Jurkat, Clone E6-1 (cell line): ENCODE measurements at regions not wholly inside any gene's neighbourhood (a gene's known extent, or its start where the extent isn't known, plus 50 kb on each side); places are given as distances from the start of the nearest gene placed in this dataset.
"Not testable (repeated sequence)": the region's sequence is repeated elsewhere in the genome, so short reads cannot be mapped to it uniquely, and the experiment has no call there.

Experiments used
- DNase-seq: peaks from one replicate; pipeline ENCODE4 v3.0.0-alpha.2; 2011; ENCODE audit warnings: low read depth, low spot score
- H3K4me3 ChIP-seq: 2 replicates; pipeline ENCODE4 v1.5.1; 2011; ENCODE audit warnings: mild to moderate bottlenecking, low read length, control low read depth, moderate library complexity

DNA sequence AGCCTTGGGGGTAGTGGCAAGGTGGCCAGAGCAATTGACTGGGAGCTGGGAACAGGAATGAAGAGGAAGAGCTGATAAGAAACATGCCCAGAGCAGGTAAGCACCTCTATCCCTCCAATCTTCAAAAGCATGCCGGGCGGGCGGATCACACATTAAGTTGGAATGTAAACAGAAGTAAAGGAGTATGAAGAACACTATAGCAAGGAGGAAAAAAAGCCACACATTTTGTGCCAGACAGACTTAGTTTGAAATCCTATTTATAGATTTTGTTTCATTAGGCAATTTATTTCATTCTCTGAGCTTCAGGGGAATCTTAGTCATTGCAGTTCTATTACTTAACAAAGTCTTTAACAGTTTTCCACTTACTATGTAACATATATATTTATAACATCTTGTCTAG, 173.9 kb upstream of the TNC start:
- no peak for DNase-seq
- H3K4me3 ChIP-seq: no peak overlapping the region

DNA sequence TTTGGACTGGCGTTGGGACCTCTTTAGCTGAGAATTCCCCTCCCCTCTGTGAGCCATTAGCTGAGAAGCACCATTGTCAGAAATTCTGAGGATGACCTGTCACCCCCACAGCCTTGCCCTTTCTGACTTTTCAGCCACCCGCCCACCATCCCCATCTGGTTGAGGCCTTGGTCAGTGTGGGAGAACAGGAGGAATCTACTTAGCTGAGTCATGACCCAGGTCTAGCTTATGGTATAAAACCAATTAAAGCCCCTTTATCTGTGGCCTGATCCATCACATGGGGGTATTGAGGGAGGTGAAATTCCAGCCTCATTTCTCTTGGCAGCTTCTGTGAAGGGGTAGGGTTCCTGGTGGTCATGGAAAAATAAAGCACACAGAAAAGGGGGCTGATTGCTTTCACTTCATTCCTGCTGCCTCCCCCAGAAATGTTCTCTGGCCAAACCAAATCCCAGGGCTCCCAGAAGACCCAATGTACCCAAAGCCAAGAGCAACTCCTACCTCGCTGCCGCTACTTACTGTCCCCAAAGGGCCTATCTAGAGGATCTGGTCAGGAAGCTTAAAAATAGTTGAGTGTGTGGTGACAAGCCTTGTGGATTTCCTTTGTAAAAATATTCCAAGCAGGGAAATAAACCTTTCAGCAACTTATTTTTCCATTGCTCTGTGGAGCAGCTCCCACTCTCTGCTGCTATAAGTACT, 174.8 kb upstream of the TNC start:
- no peak for DNase-seq
- H3K4me3 ChIP-seq: no peak overlapping the region

DNA sequence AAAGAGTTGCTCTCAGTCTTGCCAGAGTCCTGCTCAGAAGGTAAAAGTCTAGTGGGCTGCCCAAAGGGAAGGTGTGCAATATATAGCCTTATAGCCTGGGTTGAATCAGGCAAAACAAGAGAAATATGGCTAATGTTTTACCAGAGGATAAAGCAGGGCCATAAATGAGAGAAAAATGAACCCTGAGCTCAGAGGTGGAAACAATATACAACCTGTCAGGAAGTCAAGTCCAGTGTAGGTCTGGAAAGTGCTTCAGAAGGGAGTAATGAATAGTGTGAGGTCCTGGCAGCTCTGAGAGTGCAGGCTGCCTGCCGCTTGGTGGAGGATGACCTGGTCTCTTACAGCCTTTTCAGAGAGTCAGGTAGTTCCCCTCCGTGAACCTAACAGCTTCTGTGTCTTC, 177.8 kb upstream of the TNC start:
- DNase-seq: no peak
- H3K4me3 ChIP-seq: no peak overlapping the region

DNA sequence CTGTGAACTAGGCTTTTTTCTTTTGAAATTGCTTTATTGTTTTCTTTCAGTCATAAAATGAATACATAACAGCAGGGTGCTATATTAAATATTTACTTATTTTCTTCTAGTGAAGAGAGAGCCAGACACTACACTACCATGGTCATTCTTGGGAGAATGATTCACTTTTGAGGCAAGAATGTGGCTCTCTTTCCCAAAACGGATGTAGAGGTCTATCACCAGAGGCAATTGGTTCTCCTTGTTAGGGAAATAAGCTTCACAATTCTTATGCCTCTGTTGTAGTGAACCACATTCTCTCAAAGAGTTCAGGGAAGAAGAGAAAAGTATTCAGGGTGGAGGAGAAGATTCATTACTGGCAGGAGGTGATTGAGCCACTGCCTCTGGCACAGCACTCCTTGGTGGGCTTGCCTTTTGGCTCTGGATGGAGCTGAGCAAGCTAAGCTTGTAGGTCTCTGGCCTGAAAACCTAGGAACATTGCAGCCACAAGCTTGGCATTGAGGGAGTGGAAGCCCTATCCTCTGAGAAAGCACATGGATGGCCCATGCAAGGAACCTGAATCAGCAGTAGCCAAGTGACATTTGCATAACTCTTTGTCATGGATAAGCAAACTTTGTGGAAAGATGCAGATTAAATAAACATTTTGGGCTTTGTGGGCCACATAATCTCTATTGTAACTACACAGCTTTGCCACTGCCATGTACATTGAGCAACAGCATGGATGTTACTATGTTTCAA, 179.0 kb upstream of the TNC start:
- H3K4me3 ChIP-seq: no peak overlapping the region
- no peak for DNase-seq

DNA sequence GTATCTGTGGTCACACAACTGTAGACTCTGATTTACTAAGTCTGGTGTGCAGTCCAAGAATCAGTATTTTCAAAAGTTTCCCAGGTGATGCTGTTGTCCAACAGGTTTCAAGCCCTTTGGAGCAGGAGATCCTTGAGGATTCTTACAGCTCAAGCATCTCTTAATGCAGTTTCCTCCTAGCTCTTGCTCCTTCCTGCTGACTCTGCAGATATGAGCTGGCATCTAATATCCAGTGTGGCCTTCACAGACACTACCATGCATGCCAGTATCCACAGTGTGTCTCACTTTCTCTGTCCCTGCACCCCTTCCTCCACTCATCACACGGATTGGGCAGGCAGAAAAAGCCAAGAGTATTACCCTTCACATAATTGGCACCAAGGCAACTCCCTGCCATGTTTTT, 182.2 kb upstream of the TNC start:
- H3K4me3 ChIP-seq: no peak overlapping the region
- DNase-seq: no peak

DNA sequence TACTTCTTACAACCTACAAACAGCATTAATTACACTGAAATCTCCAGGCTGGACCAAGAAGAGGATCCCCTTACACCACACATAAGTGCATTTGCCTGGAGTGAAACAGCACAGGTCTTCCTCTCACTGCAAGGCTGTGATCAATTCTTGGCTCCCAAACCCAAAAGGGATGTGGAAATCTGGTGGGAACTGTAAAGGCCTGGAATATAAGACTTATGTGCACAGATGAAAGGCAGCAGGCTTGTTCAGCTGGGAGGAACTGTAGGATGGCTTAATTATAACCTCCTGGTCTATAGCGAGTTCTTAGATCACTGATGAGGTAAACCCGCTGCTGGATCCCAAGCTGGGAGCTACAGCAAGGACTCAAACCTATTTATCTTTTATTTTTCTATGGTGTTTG, 182.9 kb upstream of the TNC start:
- H3K4me3 ChIP-seq: no peak overlapping the region
- no peak for DNase-seq

DNA sequence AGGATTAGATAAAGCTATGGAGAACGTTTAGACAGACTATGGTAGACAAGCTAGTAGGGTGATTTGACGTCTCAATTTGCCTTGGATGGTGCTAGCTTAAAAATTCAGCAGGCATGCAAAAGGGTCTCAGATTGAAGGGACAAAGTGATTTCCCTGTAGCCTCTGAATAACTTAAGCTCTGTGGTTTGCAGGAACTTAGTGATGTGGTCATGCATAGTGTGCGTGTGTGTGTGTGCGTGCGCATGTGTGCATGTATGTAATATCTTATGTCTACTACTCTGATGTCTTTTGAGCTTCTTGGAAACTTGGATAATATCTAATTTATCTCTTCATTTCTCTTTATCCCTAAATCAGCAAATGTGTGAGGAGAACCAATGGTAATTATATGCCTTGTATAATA, 183.6 kb upstream of the TNC start:
- no peak overlapping the region for H3K4me3 ChIP-seq
- DNase-seq: no peak

DNA sequence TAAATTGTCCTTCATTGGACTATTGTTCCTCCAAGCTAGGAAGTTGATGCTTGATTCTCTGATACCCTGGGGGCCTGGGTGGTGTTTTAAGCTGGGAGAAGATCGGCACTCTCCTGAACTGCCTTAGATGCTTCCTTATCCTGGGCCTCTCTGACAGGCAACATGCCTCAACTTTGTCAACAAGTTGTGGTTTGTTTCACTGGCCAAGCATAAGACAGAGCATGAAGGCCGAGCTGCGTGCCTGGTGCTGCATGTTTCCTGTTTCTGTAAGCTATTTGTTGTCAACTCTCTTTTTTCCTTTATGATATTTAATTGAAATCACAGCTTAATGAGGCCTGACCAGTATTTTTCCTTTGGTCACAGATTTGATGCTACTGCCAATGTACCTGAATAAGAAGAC, 187.6 kb upstream of the TNC start:
- H3K4me3 ChIP-seq: no peak overlapping the region
- no peak for DNase-seq

DNA sequence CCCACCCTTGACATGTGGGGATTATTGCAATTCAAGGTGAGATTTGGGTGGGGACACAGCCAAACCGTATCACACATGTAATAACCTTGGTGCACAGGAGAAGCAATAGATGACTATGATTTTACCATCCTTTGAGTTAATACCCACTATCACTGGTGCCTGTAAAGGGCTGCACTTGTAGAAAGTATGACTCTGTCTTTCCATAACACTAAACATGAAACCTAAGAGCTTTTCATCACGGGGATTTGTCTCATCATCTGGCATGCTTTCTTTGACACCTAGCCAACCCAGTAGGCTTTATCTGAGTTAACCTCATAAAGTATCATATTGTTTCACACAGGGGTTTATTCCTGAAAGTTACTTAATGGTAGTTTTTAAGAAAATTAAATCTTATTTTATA, 188.9 kb upstream of the TNC start:
- DNase-seq: no peak

DNA sequence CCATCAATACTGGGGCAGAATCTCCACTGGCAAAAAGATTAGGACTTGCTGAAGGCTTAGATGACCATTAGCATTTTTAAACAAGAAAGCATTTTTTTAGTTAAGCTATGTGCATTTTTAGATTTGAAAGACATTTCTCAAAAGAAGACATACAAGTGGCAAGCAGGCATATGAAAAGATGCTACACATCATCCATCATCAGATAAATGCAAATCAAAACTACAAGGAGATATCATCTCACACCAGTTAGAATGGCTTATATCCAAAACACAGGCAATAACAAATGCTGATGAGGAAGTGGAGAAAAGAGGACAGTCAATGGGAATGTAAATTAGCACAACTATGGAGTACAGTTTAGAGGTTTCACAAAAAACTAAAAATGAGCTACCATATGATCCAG, 195.6 kb upstream of the TNC start:
- no peak for DNase-seq
- H3K4me3 ChIP-seq: no peak overlapping the region

More for the DNA sequence above, 188.9 kb upstream of the TNC start:
- H3K4me3 ChIP-seq: no peak overlapping the region

DNA sequence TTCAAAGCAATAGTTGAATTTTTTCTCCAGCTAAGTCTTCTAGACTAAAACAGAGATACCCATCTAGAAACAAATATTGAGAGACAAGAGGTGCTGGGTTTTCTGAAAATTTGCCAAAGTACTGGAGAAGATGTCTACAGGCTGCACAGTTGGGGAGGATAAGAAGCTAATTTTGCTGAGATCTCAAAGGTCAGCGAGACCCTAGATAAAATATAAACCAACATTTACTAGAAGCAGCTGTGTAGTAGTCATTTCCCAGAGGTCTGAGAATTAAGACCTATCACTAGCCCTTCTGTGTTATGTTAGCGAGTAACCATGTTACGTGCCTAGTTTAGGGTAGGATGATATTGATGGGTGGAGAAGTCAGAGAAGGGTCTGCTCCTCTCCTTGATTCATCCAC, 208.5 kb upstream of the TNC start:
- DNase-seq: no peak
- H3K4me3 ChIP-seq: no peak overlapping the region

DNA sequence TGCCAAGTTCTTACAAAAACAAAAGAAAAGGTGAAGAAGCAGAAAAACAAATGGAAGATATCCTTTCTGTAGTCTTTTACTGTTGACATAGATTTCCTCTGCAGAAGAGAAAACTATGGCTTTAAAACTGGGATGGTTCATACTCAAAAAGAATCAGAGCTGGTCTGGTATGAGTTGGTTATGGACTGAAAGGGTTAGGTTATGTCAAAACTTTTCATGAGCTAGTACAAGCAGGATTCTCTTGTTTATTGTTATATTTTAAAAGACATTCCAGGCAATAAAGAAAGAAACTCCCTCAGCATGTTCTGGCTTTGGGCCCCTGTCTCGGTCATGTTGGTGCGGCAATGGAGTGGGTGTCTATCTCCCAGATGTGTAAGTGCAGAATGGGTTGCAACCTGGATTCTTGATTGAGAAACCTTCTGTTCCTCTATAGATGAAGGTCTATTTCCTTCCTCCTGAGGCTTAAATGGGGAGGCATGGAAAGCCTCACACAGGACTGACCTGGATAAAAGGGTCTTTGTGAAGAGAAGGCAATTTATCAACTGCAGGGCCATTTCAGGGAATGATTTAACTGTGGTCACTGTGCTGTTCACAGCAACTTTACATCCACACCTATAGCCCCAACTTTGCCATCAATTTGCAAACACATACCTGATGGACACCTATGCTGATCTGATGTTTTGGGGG, 209.6 kb upstream of the TNC start:
- no peak for DNase-seq
- no peak overlapping the region for H3K4me3 ChIP-seq

DNA sequence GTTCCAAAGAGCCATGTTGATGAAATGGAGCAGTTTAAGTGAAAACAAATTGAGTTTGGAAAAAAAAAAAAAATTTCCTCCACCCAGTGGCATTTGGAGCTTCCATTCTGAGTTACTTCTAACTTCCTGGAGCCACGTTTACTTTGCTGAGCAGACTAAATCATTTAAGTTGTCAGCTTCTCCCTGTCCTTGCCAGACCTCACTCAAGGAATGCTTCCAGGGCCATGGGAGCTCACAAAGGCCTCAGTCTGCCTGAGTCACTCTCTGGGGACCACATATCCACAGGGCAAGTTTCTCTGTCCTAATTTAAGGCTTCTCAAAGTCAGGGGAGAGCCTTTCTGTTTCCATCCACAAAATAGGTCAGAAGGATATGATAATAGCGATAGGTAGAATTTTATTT, 210.3 kb upstream of the TNC start:
- DNase-seq: no peak
- H3K4me3 ChIP-seq: no peak overlapping the region

DNA sequence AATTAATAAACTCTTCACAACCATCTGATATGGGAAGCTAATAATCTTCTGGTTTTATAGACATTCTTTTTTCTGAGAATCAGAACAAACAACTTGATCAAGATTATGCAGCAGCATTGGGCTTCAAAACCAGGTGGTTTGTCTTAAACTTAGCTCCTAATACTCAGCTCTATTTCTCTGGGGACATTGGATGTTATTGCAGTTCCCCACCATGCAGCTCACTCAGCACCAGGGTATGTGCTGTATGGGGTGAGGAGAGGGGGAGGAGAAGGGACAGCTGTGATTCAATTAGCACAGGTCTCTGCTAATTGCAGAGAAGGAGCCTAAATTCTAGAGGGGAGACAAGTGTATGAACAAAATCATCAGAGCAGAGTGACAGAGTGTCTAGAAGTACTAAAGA, 210.7 kb upstream of the TNC start:
- H3K4me3 ChIP-seq: no peak overlapping the region
- DNase-seq: no peak

DNA sequence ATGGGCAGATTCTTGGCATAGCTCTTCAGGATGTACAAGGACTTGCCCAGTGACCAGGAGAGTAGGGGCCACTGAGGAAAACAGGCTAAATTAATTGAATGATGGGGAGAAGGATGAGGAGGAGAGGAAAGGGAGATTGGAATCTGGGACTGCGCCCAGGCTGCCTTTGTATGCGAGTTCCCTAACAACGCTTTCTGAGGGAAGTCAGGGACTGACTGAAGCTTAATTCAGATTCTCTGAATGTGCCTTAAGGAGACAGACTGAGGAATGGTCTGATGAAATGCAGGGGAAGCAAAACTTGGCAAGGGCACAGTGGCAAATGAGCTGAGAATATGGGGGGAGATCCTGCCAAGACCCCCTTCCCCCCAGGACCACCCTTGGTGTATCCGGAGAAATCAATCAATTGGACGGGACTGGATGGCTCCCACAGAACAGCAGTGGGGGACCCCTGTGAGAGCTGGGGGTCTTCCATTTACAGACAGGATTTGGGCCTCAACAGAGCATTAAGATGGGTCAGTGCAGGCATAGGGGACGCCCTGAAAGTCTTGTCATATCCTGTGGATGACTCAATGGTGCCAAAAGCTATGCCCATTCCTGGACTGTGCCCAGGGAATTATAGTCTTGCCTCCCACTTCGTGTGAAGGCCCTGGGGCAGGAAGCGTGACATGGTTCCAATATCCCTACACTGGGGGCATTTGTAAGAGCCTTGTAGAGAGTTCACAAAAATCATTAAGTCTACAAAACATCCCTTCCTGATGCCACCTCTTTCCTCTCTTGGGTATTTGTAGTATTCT, 215.5 kb upstream of the TNC start:
- H3K4me3 ChIP-seq: no peak overlapping the region
- no peak for DNase-seq

DNA sequence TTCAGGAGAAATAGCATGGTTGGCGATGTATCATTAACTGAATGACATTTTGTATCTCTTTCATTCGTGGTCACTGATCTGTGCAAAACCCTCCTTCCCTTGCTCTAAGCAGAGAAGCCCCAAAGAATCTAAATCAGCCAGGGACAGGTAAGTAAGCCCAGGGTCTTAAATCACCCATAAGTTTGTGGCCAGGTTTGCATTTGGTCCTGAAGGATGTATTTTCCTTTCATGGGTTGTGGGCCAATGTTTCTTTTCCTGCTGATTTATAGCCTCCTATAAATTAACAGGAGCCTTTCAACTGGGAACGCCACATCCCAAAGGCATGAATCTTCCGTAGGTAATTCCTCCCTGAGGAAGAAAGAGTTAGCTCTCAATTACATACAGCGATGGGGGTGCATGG, 217.5 kb upstream of the TNC start:
- DNase-seq: no peak
- H3K4me3 ChIP-seq: no peak overlapping the region

DNA sequence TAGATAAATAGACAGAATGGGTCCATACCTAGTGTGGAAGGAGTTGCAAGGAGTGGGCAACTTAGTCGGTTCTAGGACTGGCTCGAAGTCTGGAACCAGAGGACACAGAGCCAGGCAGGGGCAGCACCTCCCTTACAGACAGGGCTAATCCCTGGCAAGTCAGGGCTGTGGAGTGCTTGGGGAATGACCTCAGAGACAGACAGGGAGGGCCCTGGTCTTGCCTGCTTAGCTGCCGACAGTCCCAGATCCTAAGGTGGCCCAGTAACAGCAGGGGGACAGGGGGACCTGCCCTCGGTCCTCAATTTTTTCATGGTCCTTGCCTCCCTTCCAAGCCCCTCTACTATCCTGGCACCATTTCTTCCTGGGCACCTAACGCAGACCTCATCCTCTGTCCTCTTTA, 222.4 kb upstream of the TNC start:
- H3K4me3 ChIP-seq: no peak overlapping the region
- DNase-seq: no peak

DNA sequence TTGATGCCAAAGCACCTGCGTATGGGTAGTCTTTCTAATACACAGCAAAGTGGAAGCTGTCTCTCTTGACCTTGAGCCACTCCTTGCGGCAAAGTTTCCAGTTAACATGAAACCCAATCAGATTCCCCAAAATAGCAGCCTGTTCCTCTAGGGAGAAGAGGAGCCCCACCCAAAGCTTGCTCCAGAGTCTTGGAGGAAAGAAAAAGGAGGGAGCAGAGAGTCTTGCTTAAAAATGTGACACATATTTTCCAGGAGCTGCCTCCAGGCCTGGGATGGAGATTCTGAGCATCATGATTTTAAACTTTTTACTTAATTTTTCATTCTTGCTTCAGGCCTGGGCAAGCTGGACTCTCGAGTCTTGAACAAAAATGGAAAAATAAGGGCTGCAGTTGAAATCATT, 223.5 kb upstream of the TNC start:
- no peak for DNase-seq
- no peak overlapping the region for H3K4me3 ChIP-seq

DNA sequence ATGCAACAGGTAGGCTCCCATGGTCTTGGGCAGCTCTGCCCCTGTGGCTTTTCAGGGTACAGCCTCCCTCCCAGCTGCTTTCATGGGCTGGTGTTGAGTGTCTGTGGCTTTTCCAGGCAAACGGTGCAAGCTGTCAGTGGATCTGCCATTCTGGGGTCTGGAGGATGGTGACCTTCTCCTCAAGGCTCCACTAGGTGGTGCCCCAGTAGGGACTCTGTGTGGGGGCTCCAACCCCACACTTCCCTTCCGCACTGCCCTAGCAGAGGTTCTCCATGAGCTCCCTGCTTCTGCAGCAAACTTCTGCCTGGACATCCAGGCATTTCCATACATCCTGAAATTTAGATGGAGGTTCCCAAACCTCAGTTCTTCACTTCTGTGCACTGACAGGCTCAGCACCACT, 229.8 kb upstream of the TNC start:
- H3K4me3 ChIP-seq, DNase-seq: not testable (repeated sequence)

DNA sequence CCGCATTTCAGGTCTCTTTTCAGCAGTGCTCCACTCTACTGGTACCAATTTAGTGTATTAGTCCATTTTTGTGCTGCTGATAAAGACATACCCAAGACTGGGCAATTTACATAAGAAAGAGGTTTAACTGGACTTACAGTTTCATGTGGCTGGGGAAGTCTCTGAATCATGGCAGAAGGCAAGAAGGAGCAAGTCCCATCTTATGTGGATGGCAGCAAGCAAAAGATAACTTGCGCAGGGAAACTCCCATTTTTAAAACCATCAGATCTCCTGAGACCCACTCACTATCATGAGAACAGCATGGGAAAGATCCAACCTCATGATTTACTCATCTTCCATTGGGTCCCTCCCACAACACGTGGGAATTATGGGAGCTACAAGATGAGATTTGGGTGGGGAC, 231.0 kb upstream of the TNC start:
- not testable (repeated sequence) for DNase-seq, H3K4me3 ChIP-seq
